GM18508 (cell line): ENCODE measurements at regions not wholly inside any gene's neighbourhood (a gene's known extent, or its start where the extent isn't known, plus 50 kb on each side); places are given as distances from the start of the nearest gene placed in this dataset.
"Not testable (repeated sequence)": the region's sequence is repeated elsewhere in the genome, so short reads cannot be mapped to it uniquely, and the experiment has no call there.

ENCODE experiments used
- ATAC-seq: cut with Tn5 transposase; IDR thresholded peaks from one replicate; pipeline ENCODE4 v1.9.1; 2021; ENCODE audit warnings: moderate number of reproducible peaks; ENCODE audit not compliant: insufficient read depth, unreplicated experiment

GRCh38 chr14:71539650-71540285 is 392.5 kb upstream of the RGS6 start:
- ATAC-seq = no peak

- no peak for ATAC-seq
These were observed 391.0 kb upstream of the RGS6 start for GRCh38 chr14:71541271-71541670.

- ATAC-seq = no peak
These were observed 390.1 kb upstream of the RGS6 start for GRCh38 chr14:71541973-71542690.

- no peak for ATAC-seq
These were observed 382.7 kb upstream of the RGS6 start for GRCh38 chr14:71549421-71550050.

GRCh38 chr14:71550367-71550766 is 381.9 kb upstream of the RGS6 start:
- ATAC-seq = no peak

- ATAC-seq = no peak
These were observed 380.8 kb upstream of the RGS6 start for GRCh38 chr14:71551291-71551950.

- no peak for ATAC-seq
These were observed 379.4 kb upstream of the RGS6 start for GRCh38 chr14:71552809-71553208.

GRCh38 chr14:71553779-71554178 is 378.4 kb upstream of the RGS6 start:
- no peak for ATAC-seq

- no peak for ATAC-seq
These were observed 377.9 kb upstream of the RGS6 start for GRCh38 chr14:71554323-71554722.

- ATAC-seq = peak; percentile 14
These were observed 377.1 kb upstream of the RGS6 start for GRCh38 chr14:71554959-71555612.

- peak; percentile 58 for ATAC-seq
These were observed 376.3 kb upstream of the RGS6 start for GRCh38 chr14:71555654-71556559.

GRCh38 chr14:71556730-71557129 is 375.5 kb upstream of the RGS6 start:
- ATAC-seq = no peak

- no peak for ATAC-seq
These were observed 374.9 kb upstream of the RGS6 start for GRCh38 chr14:71557351-71557750.

GRCh38 chr14:71558943-71559342 is 373.3 kb upstream of the RGS6 start:
- not testable (repeated sequence) for ATAC-seq

GRCh38 chr14:71560751-71561150 is 371.5 kb upstream of the RGS6 start:
- no peak for ATAC-seq

- ATAC-seq = no peak
These were observed 368.6 kb upstream of the RGS6 start for GRCh38 chr14:71563492-71564153.

GRCh38 chr14:71566276-71566675 is 366.0 kb upstream of the RGS6 start:
- ATAC-seq = no peak

- not testable (repeated sequence) for ATAC-seq
These were observed 364.6 kb upstream of the RGS6 start for GRCh38 chr14:71567499-71568133.

GRCh38 chr14:71574976-71575375 is 357.3 kb upstream of the RGS6 start:
- no peak for ATAC-seq
